Neuronal stem cell (in vitro differentiated cells): ENCODE measurements at regions not wholly inside any gene's neighbourhood (a gene's known extent, or its start where the extent isn't known, plus 50 kb on each side); places are given as distances from the start of the nearest gene placed in this dataset.

Experiments
- DNase-seq: peaks from one replicate; pipeline ENCODE4 v3.0.0-alpha.2; 2013; ENCODE audit warnings: low spot score
- H2AFZ ChIP-seq: one replicate; pipeline ENCODE4 v1.6.1; 2013; ENCODE audit warnings: mild to moderate bottlenecking, low read length, inconsistent platforms
- H2AK5ac ChIP-seq: 2 replicates; pipeline ENCODE4 v1.6.1; 2013; ENCODE audit warnings: low read depth, mild to moderate bottlenecking, inconsistent platforms, low read length, moderate library complexity, mixed read lengths
- H2BK120ac ChIP-seq: 2 replicates; pipeline ENCODE4 v1.6.1; 2013; ENCODE audit warnings: low read depth, mild to moderate bottlenecking, inconsistent platforms, low read length, moderate library complexity, mixed read lengths
- H2BK12ac ChIP-seq: one replicate; pipeline ENCODE4 v1.6.1; 2013; ENCODE audit warnings: low read length, inconsistent platforms
- H2BK15ac ChIP-seq: 2 replicates; pipeline ENCODE4 v1.6.1; 2013; ENCODE audit warnings: mild to moderate bottlenecking, low read length, inconsistent platforms, mixed read lengths
- H2BK5ac ChIP-seq: one replicate; pipeline ENCODE4 v1.6.1; 2013; ENCODE audit warnings: inconsistent platforms, mild to moderate bottlenecking, low read length, moderate library complexity
- H3K14ac ChIP-seq: one replicate; pipeline ENCODE4 v1.6.1; 2013; ENCODE audit warnings: low read length, inconsistent platforms
- H3K18ac ChIP-seq: 2 replicates; pipeline ENCODE4 v1.6.1; 2013; ENCODE audit warnings: low read length, inconsistent platforms
- H3K23ac ChIP-seq: 2 replicates; pipeline ENCODE4 v1.6.1; 2013; ENCODE audit warnings: low read depth, mild to moderate bottlenecking, mixed read lengths, low read length, inconsistent platforms; ENCODE audit not compliant: poor library complexity
- H3K27ac ChIP-seq: replicated peaks from 3 replicates; pipeline ENCODE4 v1.5.1; 2013; ENCODE audit warnings: low read length, inconsistent platforms
- H3K27me3 ChIP-seq, 3 experiments: 2 replicates each; pipeline ENCODE4 v1.6.1; 2013; ENCODE audit warnings: low read length in 3 of 3, mild to moderate bottlenecking in 2 of 3, inconsistent platforms in 1 of 3, low read depth in 1 of 3, mixed read lengths in 1 of 3, moderate library complexity in 1 of 3; ENCODE audit not compliant: control insufficient read depth in 3 of 3, insufficient read depth in 3 of 3
- H3K36me3 ChIP-seq, 2 donors: replicated peaks in 1 of 2; 2 replicates each; pipeline ENCODE4 v1.6.1; 2013; ENCODE audit warnings: low read length in 2 of 2; ENCODE audit not compliant: control insufficient read depth in 2 of 2, insufficient read depth in 2 of 2
- H3K4ac ChIP-seq: 2 replicates; pipeline ENCODE4 v1.6.1; 2013; ENCODE audit warnings: inconsistent platforms, mild to moderate bottlenecking, low read length, moderate library complexity
- H3K4me1 ChIP-seq, 2 donors: 1 replicate in 1 of 2; 2 replicates in 1 of 2; pipeline ENCODE4 v1.6.1; 2013; ENCODE audit warnings: low read length in 2 of 2, low read depth in 1 of 2; ENCODE audit not compliant: control insufficient read depth in 2 of 2, insufficient read depth in 1 of 2
- H3K4me2 ChIP-seq: one replicate; pipeline ENCODE4 v1.6.1; 2013; ENCODE audit warnings: mild to moderate bottlenecking, low read length, inconsistent platforms; ENCODE audit not compliant: insufficient read depth, poor library complexity, severe bottlenecking
- H3K4me3 ChIP-seq, 2 donors: 2 replicates each; pipeline ENCODE4 v1.5.1; 2013; ENCODE audit warnings: low read length in 2 of 2, mild to moderate bottlenecking in 2 of 2, inconsistent platforms in 1 of 2, moderate library complexity in 1 of 2
- H3K79me1 ChIP-seq: one replicate; pipeline ENCODE4 v1.6.1; 2013; ENCODE audit warnings: low read depth, mild to moderate bottlenecking, inconsistent platforms, low read length, moderate library complexity
- H3K9ac ChIP-seq: one replicate; pipeline ENCODE4 v1.6.1; 2013; ENCODE audit warnings: mild to moderate bottlenecking, low read depth, low read length, inconsistent platforms; ENCODE audit not compliant: poor library complexity
- H3K9me3 ChIP-seq, 2 donors: replicated peaks in 1 of 2; 2 replicates each; pipeline versions ENCODE3 to v1.6.1; 2013; ENCODE audit warnings: low read length in 2 of 2, mild to moderate bottlenecking in 2 of 2, inconsistent platforms in 1 of 2, low read depth in 1 of 2, mixed read lengths in 1 of 2, moderate library complexity in 1 of 2; ENCODE audit not compliant: control insufficient read depth in 2 of 2, insufficient read depth in 1 of 2
- H4K8ac ChIP-seq: one replicate; pipeline ENCODE4 v1.6.1; 2013; ENCODE audit warnings: low read depth, mild to moderate bottlenecking, inconsistent platforms, low read length, moderate library complexity
- H4K91ac ChIP-seq: one replicate; pipeline ENCODE4 v1.6.1; 2013; ENCODE audit warnings: low read length, low read depth, mild to moderate bottlenecking, inconsistent platforms; ENCODE audit not compliant: poor library complexity
- WGBS, 2 donors: extraction: QIAGEN DNeasy Blood & Tissue Kit; methylation state at CpG; one replicate each; pipeline ENCODE4 v1.1.7; 2013; ENCODE audit warnings: missing lambda C conversion rate in 2 of 2, mixed read lengths in 1 of 2; ENCODE audit not compliant: insufficient read length in 2 of 2, insufficient replicate concordance in 1 of 2; ENCODE audit errors: extremely low coverage in 2 of 2; 5-methylcytosine and 5-hydroxymethylcytosine counted together

DNA sequence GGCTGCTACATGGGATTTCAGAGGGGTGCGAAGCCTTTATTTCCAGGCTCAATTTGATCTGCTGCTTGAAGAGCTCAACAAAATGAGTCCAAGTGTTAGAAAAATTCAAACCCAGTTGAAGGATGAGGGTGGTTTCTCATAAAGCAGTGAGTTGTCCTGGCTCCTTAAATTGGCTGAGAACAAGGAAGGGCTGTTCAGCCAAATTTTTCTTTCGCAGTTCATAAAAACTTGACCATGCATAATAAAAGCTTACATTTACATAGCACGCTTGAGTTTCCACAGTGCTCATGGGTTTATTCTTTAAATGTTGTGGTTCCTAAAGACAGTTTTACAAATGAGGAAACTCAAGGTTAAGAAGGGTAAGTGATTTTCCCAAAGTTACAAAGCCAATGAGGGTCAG, 174.4 kb upstream of the FOXA2 start:
- Histone ChIP-seq H2BK12ac (no peak overlapping the region), H2AFZ (no peak overlapping the region), H3K9ac (no peak overlapping the region), H2AK5ac (no peak overlapping the region), H2BK120ac (no peak overlapping the region), H4K91ac (no peak overlapping the region), H3K36me3 (no peaks in the 10 kb centered on the region), H3K23ac (no peak overlapping the region), H3K4ac (no peak overlapping the region), H3K18ac (no peak overlapping the region), H3K14ac (no peak overlapping the region), H4K8ac (no peak overlapping the region), H3K27me3 (no peaks in the 10 kb centered on the region), H3K4me3 (no peak overlapping the region), H2BK15ac (no peak overlapping the region), H2BK5ac (no peak overlapping the region), H3K4me1 (peaks cover 0 to 7% of the 10 kb centered on the region in 2 donors), H3K4me2 (no peak overlapping the region), H3K79me1 (no peaks in the 10 kb centered on the region), H3K27ac (no peak overlapping the region), H3K9me3 (no peaks in the 10 kb centered on the region)
- WGBS, 2 donors: no CpG with 5 or more reads among the region's 3 CpGs
- no peak for DNase-seq

- Histone ChIP-seq H2AFZ (no peak overlapping the region), H3K23ac (no peak overlapping the region), H3K18ac (no peak overlapping the region), H2BK120ac (no peak overlapping the region), H3K36me3 (no peaks in the 10 kb centered on the region), H3K4me2 (no peak overlapping the region), H4K8ac (no peak overlapping the region), H2BK12ac (no peak overlapping the region), H3K9ac (no peak overlapping the region), H3K27me3 (no peaks in the 10 kb centered on the region), H3K4ac (no peak overlapping the region), H3K9me3 (no peaks in the 10 kb centered on the region), H3K14ac (no peak overlapping the region), H2BK5ac (no peak overlapping the region), H3K27ac (no peak overlapping the region), H3K4me1 (peaks cover 0 to 3% of the 10 kb centered on the region in 2 donors), H3K79me1 (no peaks in the 10 kb centered on the region), H3K4me3 (no peak overlapping the region), H2BK15ac (no peak overlapping the region), H4K91ac (no peak overlapping the region), H2AK5ac (no peak overlapping the region)
- no CpG with 5 or more reads among the region's 6 CpGs for WGBS, 2 donors
- no peak for DNase-seq
These were observed 178.3 kb upstream of the FOXA2 start for GRCh38 chr20:22762576-22763256.

DNA sequence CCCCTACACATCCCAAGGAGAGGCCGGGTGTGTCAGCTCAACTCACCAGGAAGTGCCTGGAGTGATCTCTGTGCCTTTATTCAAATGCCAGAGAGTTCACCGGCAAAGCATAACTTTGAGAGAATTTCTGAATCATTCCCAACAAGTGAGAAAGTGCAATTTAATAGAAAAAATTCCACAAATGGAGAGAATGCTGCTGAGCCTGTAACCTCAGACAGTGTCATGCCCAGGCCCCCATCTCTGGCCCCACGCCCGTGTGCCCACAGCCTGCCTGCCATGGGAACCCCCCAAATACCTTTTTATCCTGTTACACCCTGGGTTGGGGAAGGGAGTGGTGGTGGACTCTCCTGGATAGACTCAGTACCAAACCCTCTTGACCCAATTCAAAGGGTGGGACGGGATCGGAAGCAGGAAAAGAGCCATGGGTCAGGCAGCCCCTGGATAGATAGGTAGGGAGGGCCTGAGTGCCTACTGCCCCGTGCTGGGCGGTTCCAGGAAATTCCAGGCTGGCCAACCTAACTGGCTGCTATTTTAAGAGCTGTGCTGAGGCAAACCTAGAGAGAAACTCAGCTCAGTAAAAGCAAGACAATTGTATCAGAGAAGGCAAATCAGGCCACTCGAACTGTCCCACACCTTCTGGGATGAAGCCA, 179.0 kb upstream of the FOXA2 start:
- Histone ChIP-seq H2BK15ac (no peak overlapping the region), H3K9ac (no peak overlapping the region), H3K4me3 (no peak overlapping the region), H2BK5ac (no peak overlapping the region), H3K18ac (no peak overlapping the region), H3K14ac (no peak overlapping the region), H2AFZ (no peak overlapping the region), H3K4me1 (peaks cover 0 to 6% of the 10 kb centered on the region in 2 donors), H3K4ac (no peak overlapping the region), H4K8ac (no peak overlapping the region), H3K79me1 (no peaks in the 10 kb centered on the region), H3K27me3 (no peaks in the 10 kb centered on the region), H3K27ac (no peak overlapping the region), H3K23ac (no peak overlapping the region), H3K4me2 (no peak overlapping the region), H2BK120ac (no peak overlapping the region), H4K91ac (no peak overlapping the region), H2AK5ac (no peak overlapping the region), H3K9me3 (no peaks in the 10 kb centered on the region), H3K36me3 (no peaks in the 10 kb centered on the region), H2BK12ac (no peak overlapping the region)
- no CpG with 5 or more reads among the region's 9 CpGs for WGBS, 2 donors
- DNase-seq: no peak

DNA sequence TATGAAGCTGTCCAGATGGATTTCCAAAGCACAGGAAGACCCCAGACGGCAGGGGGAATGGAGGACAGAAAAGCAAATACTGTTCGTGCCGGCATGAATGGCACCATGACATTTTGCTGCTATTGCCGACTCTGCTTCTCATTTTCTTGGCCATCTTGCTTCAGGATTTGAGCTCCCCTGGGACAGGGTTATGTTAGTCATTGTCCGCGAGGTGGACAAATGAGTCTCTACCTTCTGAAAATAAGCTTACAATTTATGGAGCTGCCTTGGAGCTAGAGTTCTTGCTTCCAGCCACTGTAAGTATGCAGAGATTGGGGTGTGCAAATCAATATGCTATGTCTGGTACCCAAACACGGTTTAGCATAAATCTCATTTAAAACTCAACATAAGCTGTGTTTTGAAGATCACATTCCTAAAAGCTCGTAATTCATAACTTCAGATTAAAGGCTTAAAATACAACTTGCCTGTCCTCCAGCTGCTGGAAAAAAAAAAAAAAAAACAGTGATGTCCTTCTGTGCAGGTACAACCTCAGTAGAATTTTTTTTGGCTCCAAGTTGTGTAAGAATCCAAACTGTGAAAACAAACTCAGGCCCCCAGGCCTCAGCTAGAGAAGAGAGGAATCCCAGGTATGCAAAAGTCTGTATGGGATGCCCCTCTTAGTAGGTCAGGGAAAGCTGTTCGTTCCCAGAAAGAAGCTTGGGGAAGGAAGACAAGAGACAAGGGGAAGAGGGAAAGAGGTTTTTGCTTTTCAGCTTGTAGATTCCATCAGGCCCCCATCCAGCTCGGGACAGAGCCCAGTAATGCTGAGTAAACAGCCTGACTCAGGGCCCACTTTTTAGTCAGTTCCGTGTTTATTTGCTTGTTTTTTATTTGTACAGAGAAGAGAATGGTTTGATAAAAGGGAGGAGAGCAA, 184.2 kb upstream of the FOXA2 start:
- H3K4me2 ChIP-seq: no peak overlapping the region
- H3K9me3 ChIP-seq: no peaks in the 10 kb centered on the region
- no peak overlapping the region for H2BK120ac ChIP-seq
- no peak overlapping the region for H2AFZ ChIP-seq
- no peak overlapping the region for H2BK12ac ChIP-seq
- no peak overlapping the region for H3K14ac ChIP-seq
- no peak overlapping the region for H2BK5ac ChIP-seq
- H3K18ac ChIP-seq: peak overlapping the region; percentile 45
- H3K36me3 ChIP-seq: no peaks in the 10 kb centered on the region
- no peak overlapping the region for H3K4me3 ChIP-seq
- H2AK5ac ChIP-seq: no peak overlapping the region
- peaks cover 0 to 8% of the 10 kb centered on the region in 2 donors for H3K4me1 ChIP-seq
- no peak overlapping the region for H3K4ac ChIP-seq
- DNase-seq: peak; percentile 8
- no peak overlapping the region for H4K91ac ChIP-seq
- H3K27ac ChIP-seq: no peak overlapping the region
- H3K9ac ChIP-seq: no peak overlapping the region
- H4K8ac ChIP-seq: no peak overlapping the region
- H3K27me3 ChIP-seq: no peaks in the 10 kb centered on the region
- H2BK15ac ChIP-seq: no peak overlapping the region
- H3K79me1 ChIP-seq: no peaks in the 10 kb centered on the region
- no peak overlapping the region for H3K23ac ChIP-seq
- no CpG with 5 or more reads among the region's 11 CpGs for WGBS, 2 donors
